IPS-NIHi11 (cell line): ENCODE measurements at regions not wholly inside any gene's neighbourhood (a gene's known extent, or its start where the extent isn't known, plus 50 kb on each side); places are given as distances from the start of the nearest gene placed in this dataset.

Source experiments
- DNase-seq: peaks from one replicate; pipeline ENCODE4 v3.0.0; 2012; ENCODE audit warnings: mixed read lengths, low spot score

GRCh38 chr10:47077941-47078340 is 166.7 kb downstream of the PTPN20 start:
- no peak for DNase-seq

GRCh38 chr10:47078393-47079203 is 167.4 kb downstream of the PTPN20 start:
- no peak for DNase-seq

- no peak for DNase-seq
These were observed 168.0 kb downstream of the PTPN20 start for GRCh38 chr10:47079204-47079580.

GRCh38 chr10:47081264-47081663 is 170.0 kb downstream of the PTPN20 start:
- DNase-seq, result no peak

GRCh38 chr10:47082055-47082784 is 171.0 kb downstream of the PTPN20 start:
- no peak for DNase-seq

GRCh38 chr10:47087667-47088066 is 176.4 kb downstream of the PTPN20 start:
- peak; percentile 31 for DNase-seq

GRCh38 chr10:47088656-47089354 is 177.6 kb downstream of the PTPN20 start:
- no peak for DNase-seq

GRCh38 chr10:47090042-47090441 is 178.8 kb downstream of the PTPN20 start:
- no peak for DNase-seq

GRCh38 chr10:47090903-47091302 is 179.7 kb downstream of the PTPN20 start:
- DNase-seq, result no peak

- DNase-seq, result no peak
These were observed 180.2 kb downstream of the PTPN20 start for GRCh38 chr10:47091421-47091820.

GRCh38 chr10:47092376-47092775 is 181.1 kb downstream of the PTPN20 start:
- no peak for DNase-seq

GRCh38 chr10:47092831-47093230 is 181.6 kb downstream of the PTPN20 start:
- DNase-seq, result peak; percentile 23

GRCh38 chr10:47094126-47094525 is 182.9 kb downstream of the PTPN20 start:
- no peak for DNase-seq

- no peak for DNase-seq
These were observed 183.4 kb downstream of the PTPN20 start for GRCh38 chr10:47094636-47095035.

GRCh38 chr10:47095211-47095610 is 184.0 kb downstream of the PTPN20 start:
- no peak for DNase-seq

- DNase-seq, result no peak
These were observed 184.8 kb downstream of the PTPN20 start for GRCh38 chr10:47095848-47096612.

- no peak for DNase-seq
These were observed 187.0 kb downstream of the PTPN20 start for GRCh38 chr10:47098238-47098637.

GRCh38 chr10:47098964-47099363 is 187.7 kb downstream of the PTPN20 start:
- DNase-seq, result no peak

- DNase-seq, result no peak
These were observed 188.2 kb downstream of the PTPN20 start for GRCh38 chr10:47099474-47099873.

- no peak for DNase-seq
These were observed 190.0 kb downstream of the PTPN20 start for GRCh38 chr10:47101196-47101595.

- no peak for DNase-seq
These were observed 190.6 kb downstream of the PTPN20 start for GRCh38 chr10:47101807-47102206.

GRCh38 chr10:47104151-47104605 is 192.9 kb downstream of the PTPN20 start:
- no peak for DNase-seq
